ENCODE measurements at regions not wholly inside any gene's neighbourhood (a gene's known extent, or its start where the extent isn't known, plus 50 kb on each side); places are given as distances from the start of the nearest gene placed in this dataset.
"Not testable (repeated sequence)": the region's sequence is repeated elsewhere in the genome, so short reads cannot be mapped to it uniquely, and the experiment has no call there.

DNA sequence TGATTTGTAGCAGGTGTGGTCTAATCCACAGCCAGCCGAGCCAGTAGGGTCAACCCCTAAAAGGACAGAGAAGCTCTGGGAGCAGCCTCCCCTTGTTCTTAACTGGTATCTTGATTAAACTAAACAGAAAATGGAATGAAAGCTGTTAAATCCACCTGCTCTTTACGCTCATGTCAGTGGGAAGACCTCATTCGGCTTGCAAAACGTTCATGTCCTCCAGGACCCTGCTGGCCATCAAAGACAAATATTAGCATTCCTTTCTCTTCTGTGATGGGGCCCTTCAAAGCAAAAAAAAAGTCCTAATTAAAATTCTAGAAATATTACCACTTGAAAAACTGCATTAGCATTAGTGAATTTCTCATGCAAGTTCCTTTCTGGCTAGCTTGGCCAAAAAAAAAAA lies 355.0 kb downstream of the ANAPC1 start:
- TF ChIP-seq, protein P1, sequence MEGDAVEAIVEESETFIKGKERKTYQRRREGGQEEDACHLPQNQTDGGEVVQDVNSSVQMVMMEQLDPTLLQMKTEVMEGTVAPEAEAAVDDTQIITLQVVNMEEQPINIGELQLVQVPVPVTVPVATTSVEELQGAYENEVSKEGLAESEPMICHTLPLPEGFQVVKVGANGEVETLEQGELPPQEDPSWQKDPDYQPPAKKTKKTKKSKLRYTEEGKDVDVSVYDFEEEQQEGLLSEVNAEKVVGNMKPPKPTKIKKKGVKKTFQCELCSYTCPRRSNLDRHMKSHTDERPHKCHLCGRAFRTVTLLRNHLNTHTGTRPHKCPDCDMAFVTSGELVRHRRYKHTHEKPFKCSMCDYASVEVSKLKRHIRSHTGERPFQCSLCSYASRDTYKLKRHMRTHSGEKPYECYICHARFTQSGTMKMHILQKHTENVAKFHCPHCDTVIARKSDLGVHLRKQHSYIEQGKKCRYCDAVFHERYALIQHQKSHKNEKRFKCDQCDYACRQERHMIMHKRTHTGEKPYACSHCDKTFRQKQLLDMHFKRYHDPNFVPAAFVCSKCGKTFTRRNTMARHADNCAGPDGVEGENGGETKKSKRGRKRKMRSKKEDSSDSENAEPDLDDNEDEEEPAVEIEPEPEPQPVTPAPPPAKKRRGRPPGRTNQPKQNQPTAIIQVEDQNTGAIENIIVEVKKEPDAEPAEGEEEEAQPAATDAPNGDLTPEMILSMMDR (IDR thresholded peaks at IDR 0.05), result not testable (repeated sequence)
- not testable (repeated sequence) for TF ChIP-seq POLR2A (IDR thresholded peaks at IDR 0.05)

Data from esophagus squamous epithelium (tissue), 4 donors.